Activated CD8-positive, alpha-beta memory T cell treated with anti-CD3 and anti-CD28 coated beads, Interleukin-2, amount 50 U/mL, for 4 hours (primary cell): ENCODE measurements at regions not wholly inside any gene's neighbourhood (a gene's known extent, or its start where the extent isn't known, plus 50 kb on each side); places are given as distances from the start of the nearest gene placed in this dataset.
"Not testable (repeated sequence)": the region's sequence is repeated elsewhere in the genome, so short reads cannot be mapped to it uniquely, and the experiment has no call there.

Experiments
- DNase-seq: peaks from one replicate; pipeline ENCODE4 v3.0.0-alpha.2; 2020

DNA sequence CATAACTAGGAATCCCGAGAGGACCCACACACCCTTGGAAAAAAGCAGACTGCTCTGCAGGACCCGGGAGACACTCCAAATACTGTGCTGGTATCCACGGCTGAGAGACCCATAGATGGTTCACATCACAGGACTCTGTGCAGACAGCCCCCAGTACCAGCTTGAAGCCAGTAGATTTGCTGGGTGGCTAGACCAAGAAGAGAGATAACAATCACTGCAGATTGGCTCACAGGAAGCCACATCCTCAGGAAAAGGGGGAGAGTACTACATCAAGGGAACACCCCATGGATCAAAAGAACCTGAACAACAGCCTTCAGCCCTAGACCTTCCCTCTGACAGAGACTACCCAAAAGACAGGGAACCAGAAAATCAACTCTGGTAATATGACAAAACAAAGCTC, 223.8 kb upstream of the LRATD1 start:
- no peak for DNase-seq

DNA sequence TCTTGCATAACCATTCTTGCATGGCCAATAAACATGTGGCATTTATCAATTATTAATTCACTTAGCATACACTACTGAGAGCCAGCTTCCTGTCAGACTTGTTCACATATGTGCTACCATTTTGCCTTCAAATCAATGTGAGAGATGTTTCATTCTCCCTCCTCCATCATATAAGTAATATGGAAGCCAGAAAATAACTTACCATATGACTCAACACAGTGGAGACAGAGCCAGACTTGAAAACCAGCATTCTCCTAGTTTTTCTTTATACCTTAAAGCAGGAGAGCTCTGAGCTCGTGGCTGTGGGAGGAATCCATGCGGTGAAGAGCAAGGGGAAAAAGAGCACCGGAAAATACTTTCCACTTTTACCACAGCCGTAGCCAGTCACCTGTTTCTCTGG, 215.0 kb upstream of the LRATD1 start:
- DNase-seq = no peak

DNA sequence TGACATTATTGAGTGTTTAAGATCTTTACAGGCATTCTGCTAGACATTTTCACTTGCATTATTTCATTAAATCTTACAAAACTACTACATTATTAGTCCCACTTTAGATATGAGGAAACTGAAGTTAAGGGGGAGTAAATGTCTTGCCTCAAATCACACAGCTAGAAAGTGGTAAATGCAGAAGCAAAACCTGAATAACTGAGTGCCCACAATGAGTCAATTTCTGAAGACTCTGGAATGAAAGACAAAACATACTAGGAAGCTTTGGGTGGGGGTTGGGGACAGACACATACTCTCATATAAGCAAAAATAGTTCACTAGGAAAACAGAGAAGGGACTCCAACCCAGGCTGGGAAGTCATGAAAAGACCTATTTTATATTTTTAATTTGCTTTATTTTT, 214.4 kb upstream of the LRATD1 start:
- DNase-seq = no peak

DNA sequence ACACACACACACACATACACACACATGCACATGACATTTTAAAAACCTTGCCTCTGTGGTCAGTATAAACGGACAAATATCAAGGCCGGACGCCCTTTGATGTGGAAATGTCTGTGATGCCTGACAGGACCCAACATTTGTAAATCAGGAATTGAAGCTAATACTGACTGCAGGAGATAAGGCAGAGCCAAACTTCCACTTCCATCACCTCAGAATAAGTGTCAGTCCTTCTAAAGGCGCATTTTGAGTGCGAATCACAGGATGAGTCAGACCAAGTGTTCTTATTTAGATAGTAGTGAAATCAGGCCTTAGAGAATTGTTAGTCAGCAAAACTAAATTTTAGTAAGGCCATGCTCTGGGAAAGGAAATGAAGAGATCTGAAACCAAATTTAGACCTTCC, 211.7 kb upstream of the LRATD1 start:
- no peak for DNase-seq

DNA sequence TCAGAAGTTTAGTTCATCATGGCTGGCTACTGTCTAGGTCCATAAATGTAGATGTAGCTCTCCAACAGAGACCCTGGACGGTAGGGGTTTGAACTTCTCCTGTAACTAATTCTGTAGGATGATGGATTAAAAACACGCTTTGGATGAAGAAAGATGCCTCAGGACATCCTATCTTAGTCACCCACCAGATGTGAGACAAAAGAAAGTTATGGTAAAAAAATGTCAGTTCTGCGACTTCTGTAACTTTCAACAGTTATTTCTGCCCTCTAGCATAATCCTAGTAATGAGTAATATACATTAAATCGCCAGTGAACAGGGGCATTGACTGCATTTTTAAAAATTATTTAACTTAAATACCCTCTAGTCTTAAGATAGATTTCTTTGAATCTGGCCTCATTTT, 210.1 kb upstream of the LRATD1 start:
- no peak for DNase-seq

DNA sequence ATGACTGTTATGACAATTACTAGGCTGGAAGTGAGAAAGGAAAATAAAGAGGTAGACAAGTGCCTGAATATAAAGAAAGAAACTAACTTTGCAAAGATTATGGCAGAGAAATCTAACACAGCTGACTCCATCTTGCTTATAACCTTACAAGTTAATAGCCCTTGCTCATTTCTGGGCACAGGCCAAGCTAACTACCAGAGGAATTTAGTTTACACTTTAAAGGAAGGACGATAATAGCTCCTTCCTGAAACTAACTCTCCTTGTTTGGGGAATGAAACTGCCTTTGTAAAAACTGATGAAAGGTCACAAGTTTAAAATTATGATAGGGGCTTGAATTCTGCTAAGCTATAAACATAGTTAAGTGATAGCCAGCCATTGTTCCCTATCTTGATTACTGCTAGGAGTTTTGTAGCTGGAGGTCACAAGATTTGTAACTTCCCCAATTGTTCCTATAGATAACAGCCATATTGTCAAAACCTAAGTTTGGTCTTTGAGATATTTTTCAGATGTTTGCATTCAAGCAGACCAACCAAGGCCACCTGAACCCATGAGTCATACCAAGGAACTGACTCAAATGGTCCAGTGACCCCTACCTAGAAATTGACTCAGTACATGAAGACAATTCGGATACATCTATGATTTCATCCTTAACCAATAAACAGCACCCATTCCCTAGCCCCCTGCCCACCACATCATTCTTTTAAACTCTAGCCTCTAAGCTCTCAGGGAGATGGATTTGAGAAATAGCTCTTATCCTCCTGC, 209.2 kb upstream of the LRATD1 start:
- no peak for DNase-seq

DNA sequence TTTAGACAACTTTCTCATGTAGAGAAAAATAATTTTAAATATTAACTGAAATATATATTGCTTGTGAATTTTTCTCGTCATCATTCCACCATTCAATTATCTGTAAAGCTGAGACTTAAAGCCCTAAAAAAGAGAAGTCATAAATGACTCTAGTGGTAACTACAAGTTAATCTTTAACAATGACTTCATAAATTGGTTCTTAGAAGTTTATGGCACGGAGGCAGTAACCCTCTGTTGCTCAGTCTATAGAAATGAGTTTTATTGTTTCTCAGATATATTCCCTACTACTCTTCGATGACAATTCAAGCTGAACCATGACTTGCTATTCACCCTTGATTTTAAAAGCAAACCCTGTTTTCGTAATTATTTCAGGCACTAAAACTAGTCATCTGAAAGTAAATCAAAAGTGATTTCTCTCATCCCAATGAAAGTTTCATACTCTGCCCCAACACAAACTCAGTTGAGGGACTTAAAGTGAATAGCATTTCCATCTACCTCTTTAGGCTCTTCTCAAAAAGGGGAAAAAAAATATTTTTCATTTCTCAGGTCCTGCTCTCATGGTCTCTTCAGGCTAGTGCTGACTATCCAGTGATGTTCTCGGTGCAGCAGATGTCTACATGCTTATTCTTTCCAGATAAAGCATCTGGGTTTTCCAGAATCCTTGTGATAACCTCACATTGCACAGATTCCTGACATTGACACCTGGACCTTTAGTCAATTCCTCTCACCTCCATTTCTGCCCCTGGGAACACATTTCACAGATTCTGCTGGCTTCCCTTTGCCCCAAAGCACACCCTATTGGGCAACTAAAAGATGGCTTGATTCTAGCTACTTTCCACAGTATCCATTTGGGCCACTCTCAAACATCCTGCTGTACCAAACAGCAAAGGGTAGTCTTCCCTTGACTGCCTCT, 207.8 kb upstream of the LRATD1 start:
- DNase-seq = no peak

DNA sequence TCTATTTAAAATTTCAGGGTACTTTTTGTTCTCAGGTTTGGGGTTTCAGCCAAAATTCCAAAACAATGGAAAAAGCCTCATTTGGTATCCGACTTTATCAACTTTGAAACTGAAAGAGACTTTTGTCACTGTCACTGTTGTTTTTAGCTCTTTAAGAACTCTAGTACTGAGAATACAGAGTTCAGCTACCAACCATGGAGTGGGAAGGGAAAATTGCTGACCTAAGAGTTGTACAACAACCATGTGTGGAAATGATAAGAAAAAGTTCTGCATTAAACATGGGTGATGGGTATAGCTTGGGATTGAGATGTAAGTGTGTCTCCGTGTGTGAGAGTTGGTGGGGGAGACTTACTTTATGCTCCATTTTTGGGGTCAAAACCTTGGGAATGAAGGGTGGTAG, 206.6 kb upstream of the LRATD1 start:
- no peak for DNase-seq

DNA sequence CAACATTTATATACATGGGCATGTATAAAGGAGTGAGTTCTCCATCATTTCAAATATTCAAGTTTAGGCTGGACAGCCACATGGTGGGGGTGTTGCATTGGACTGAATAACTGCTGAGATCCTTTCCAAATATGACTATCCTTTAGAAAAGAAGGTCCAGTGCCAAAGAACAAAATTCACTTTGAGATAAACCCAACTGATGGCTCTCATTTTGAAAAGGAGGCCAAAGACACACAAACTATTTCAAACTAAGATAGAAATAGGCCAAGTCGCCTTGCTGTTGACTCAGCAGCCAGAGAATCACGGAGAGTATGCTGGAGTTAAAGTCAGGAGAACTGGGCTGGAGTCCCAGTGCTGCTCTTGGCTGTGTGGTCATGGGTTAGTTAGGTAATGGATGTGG, 204.5 kb upstream of the LRATD1 start:
- DNase-seq = no peak

DNA sequence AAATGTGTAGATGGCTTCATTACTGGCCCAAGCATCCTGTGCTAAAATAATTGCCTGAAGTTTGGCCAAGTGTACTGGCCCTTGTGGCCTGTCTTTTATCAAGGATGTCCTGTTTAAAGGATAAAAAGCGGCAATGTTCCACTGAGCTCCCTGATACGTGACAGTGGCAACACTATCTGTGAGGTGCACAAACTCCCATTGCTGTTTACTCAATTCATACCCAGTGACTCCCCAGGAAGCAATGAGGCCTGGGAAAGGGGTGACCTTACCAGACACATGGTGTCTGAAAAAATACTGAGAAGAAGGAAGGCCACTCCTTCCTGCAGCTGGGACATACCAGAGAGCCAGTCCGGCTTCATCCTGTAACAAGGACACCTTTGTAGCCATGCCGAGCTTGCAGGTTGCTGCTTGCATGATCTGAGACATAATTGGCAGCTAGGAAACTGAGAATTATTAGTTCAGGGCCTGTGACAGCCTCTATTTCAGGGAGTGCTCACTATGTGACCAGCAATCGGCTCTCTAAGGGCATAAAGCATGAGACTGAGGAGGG, 198.5 kb upstream of the LRATD1 start:
- no peak for DNase-seq

DNA sequence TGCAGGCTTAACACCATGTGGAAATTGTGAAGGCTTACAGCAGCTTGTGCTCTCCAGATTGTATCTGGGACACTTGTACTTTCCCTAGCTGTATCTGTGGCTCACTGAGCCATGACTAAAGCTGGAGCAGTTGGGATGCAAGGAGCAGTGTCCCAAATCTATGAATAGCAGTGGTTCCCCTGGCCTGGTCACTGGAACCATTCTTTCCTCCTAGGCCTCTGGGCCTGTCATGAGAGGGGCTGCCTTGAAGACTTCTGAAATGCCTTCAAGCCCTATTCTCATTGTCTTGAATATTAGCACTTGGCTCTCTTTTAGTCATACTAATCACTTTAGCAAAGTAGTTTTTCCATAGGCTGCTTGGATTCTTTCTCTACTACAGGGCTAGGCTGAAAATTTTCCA, 186.8 kb upstream of the LRATD1 start:
- no peak for DNase-seq

DNA sequence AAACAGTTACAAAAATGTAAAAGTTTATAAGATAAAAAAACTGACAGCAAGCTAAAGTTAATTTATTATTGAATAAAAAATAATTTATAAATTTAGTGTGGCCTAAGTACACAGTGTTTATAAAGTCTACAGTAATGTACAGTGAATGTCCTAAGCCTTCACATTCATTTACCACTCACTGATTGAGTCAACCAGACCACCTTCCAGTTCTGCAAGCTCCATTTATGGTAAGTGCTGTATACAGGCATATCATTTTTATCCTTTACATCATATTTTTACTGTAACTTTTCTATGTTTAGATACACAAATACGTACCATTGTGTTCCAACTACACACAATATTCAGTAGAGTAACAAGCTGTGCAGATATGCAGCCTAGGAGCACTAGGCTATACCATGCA, 184.2 kb upstream of the LRATD1 start:
- DNase-seq = no peak

DNA sequence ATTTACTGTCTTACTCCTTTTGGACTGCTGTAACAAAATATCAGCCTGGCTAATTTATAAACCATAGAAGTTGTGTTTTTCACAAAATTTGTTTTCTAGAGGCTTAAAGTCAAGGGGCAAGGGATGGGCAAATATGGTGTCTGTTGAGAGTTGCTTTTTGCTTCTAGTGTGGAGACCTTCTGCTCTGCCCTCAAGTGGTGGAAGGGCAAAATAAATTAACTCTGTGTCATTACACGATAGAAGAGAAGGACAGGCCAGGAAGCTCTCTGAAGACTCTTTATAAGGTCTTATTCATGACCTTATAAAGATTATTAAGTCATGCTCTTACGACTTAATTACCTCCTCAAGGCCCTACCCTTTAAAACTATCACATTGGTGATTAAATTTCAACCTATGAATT, 181.2 kb upstream of the LRATD1 start:
- DNase-seq = no peak

DNA sequence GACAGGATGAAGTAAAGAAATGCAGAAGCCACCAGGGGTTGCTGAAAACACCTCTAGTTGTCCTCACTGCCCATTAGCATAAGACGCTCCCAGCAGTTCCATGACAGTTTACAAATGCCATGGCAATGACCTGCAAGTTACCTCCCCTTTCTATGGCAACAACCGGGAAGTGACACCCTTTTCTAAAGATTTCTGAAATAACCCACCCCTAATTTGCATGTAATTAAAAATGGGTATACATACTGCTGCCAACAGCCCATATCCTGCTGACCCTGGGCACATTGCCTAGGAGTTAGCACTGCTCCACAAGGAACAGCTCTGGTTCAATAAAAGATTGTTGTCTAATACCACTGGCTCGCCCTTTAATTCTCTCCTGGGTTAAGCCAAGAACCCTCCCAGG, 178.3 kb upstream of the LRATD1 start:
- DNase-seq = no peak

DNA sequence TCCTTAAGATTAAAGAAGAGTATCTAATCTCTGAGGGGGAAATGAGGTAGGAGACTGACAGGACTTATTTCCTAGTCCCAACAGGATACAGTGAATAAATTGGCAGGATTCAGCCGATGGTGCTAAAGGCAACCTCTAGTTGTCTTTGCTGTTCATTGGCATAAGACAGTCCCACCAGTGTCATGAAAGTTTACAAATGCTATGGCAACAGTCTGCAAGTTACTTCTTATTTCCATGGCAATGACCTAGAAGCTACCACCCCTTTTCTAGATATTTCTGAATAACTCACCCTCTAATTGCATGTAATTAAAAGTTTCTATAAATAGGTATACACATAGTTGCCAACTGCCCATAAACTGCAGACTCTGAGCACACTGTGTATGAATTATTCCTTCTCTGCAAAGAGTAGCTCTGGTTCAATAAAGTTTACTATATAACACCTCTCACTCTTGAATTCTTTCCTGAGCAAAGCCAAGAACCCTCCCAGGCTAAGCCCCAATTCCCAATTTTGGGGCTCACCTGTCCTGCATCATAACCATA, 172.7 kb upstream of the LRATD1 start:
- no peak for DNase-seq

DNA sequence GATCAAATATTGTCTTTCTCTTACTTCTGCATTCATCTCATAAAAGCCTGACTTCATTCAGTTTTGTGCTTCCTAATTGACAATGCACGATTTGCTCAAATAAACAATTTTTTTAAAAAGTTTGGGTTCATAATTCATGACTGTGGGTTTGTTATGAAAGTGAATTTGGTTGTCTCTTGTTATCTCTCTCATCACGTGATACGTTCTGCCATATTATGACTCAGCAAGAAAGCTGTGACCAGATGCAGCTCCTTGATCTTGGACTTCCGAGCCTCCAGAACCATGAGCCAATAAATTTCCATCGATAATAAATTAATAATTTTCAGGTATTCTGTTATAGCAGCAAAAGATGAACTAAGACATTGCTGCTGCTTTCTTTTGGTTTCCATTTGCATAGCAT, 156.5 kb upstream of the LRATD1 start:
- DNase-seq = no peak

DNA sequence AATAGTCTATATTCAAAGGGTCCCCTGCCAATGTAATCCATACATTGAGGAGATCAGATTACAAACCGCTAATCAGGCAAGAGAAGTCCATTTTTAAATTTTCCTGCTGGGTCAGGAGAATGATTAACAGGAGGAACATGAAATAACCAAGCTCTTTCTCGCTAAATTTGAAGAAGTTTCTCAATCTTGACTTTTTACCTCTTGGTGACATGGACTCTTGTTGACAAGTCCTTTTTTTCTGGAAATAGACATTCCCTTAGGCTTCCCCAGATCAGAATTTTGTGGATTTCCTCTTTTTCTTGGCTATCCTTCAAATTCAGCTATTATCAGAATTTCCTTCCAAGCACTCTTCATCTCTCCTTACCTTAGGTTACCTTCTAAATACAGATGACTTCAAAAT, 153.0 kb upstream of the LRATD1 start:
- DNase-seq = no peak

DNA sequence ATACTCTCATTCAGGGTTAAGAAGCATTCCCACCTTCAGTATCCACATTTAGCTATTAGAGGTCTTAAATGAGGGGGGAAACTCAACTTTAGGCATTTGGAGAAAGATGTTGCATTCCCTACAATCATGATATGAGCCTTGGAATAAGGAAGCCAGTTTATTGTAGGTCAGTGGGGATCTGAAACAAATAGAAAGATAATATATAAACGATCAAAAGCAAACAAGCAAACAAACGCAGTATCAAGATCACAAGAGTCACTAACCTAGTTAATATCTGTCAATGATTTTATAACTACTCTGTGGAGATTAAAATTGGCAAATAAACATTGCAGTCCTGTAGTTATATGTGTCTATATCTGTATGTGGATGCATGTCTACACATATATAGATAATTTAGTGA, 152.4 kb upstream of the LRATD1 start:
- DNase-seq = no peak

DNA sequence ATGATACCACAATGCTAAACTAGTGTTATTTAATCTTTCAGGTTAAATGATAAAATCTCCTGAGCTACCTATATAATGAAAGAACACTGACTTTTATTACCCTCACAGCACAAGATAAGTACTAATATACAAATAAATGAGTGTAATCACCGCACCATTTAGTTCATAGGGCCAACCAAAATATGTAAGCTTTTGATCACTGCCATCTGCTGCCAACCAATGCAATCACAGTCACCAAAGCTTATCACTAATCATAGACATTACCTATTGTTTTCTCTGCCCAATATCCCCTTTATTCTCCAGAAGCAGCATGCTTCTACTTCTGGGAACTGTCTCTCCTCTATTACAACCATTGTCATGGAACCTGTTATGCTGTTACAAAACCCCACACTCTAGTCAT, 151.6 kb upstream of the LRATD1 start:
- DNase-seq = no peak

DNA sequence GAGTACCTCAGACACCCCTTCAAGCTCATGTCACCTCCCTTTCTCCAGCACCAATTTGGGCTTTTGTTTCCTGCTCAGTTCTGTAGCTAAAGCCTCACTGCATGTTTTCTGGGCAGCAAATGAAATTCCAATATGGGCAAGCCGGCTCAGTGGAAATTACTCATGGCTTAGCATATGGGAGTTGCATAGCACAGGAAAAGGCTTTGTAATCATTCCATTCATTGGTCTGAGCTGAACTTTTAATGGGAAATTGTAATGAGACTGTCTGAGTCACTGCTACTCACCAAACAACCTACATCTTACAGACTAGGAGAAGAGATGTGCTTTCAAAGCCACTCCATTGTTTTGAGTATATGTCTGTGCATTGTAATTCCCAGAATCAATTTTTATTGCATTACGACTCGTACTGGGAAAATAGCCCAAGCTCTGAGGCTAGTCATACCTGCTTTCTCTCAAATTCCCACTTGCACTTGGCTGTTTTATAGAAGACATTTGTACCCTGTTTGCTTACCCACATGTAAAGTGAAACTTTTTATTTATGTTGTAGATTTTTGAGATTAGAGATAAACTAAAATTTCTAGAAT, 139.5 kb upstream of the LRATD1 start:
- no peak for DNase-seq

DNA sequence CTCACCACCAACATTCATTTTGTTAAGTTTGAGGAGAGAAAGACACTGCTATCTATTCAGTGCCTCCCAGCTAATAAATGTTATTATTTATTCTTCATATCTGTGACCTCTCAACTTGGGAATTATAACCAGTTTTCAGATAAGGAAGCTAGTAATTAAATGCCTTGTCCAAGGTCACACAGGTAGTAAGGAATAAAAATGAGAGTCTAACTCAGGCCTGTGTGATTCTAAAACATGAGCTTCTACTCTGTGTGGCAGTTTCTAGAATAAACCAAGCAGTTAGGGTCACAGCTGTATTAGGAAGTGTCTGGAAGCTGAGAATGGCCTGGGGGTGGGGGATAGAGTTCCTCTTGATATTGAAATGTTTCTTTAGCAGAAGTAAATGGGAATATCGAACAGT, 137.8 kb upstream of the LRATD1 start:
- no peak for DNase-seq

DNA sequence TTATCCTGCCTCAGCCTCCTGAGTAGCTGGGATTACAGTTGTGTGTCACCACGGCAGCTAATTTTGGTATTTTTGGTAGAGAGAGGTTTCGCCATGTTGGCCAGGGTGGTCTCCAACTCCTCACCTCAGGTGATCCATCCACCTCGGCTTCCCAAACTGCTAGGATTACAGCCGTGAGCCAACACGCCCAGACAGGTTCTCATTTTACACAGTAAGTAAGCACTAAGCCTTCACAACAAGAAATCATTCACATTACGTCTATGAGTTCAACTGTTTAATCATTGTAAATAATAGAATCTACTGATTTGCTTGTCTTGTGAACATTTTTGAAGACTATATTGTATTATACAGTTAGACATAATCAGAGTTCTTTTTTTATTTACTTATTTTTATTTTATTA, 131.5 kb upstream of the LRATD1 start:
- no peak for DNase-seq

DNA sequence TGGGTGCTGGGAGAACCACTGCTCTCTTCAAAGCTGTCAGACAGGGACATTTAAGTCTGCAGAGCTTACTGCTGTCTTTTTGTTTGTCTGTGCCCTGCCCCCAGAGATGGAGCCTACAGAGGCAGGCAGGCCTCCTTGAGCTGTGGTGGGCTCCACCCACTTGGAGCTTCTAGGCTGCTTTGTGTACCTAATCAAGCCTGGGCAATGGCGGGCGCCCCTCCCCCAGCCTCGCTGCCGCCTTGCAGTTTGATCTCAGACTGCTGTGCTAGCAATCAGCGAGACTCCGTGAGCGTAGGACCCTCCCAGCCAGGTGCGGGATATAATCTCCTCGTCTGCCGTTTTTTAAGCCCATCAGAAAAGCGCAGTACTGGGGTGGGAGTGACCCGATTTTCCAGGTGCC, 125.6 kb upstream of the LRATD1 start:
- not testable (repeated sequence) for DNase-seq

DNA sequence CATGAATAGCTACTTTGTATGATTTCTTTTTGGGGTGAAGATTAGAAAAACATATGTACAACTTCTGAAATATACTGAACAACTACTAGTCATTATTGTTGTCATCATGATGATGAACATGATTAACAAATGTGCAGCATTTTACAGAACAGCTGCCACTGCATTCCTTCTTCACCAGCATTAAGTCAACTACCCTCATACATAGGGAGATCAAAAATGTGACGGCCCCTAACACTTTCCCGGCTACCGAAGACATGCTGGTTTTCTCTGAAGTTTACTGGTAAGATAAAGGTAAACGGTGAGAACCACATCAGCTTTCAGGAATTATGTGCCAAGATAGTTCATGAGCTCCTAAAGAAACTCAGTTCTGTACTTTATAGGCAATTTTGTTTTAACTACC, 121.0 kb upstream of the LRATD1 start:
- DNase-seq = no peak
